WERI-Rb-1 (cell line): ENCODE measurements at regions not wholly inside any gene's neighbourhood (a gene's known extent, or its start where the extent isn't known, plus 50 kb on each side); places are given as distances from the start of the nearest gene placed in this dataset.

Source experiments
- DNase-seq: peaks from one replicate; pipeline ENCODE4 v3.0.0-alpha.2; 2020
- H3K27ac ChIP-seq: fragments of 250-450 bp; sonication (Bioruptor Pico); 2 replicates; pipeline ENCODE4 v1.5.1; 2020; ENCODE audit warnings: mild to moderate bottlenecking, moderate library complexity
- H3K27me3 ChIP-seq: fragments of 250-450 bp; sonication (Bioruptor Pico); 2 replicates; pipeline ENCODE4 v1.5.1; 2021; ENCODE audit warnings: mild to moderate bottlenecking, low read depth, moderate library complexity; ENCODE audit not compliant: insufficient read depth, severe bottlenecking
- H3K36me3 ChIP-seq: fragments of 250-450 bp; sonication (Bioruptor Pico); 2 replicates; pipeline ENCODE4 v1.5.1; 2020; ENCODE audit warnings: mild to moderate bottlenecking, moderate library complexity
- H3K4me3 ChIP-seq: 2 replicates; pipeline ENCODE4 v1.5.1; 2011; ENCODE audit warnings: low read depth, mild to moderate bottlenecking, control low read depth, low read length
- H3K9me3 ChIP-seq: fragments of 250-450 bp; sonication (Bioruptor Pico); 2 replicates; pipeline ENCODE4 v1.5.1; 2021; ENCODE audit warnings: mild to moderate bottlenecking, moderate library complexity; ENCODE audit not compliant: severe bottlenecking
- CTCF ChIP-seq: IDR thresholded peaks from 2 replicates; pipeline ENCODE4 v1.5.1; 2011; ENCODE audit warnings: low read depth, mild to moderate bottlenecking, control low read depth, inconsistent platforms, low read length

- no peak for DNase-seq
- TF ChIP-seq CTCF: no peak
- H3K27ac ChIP-seq: no peak overlapping the region
- no peaks in the 10 kb centered on the region for H3K27me3 ChIP-seq
- no peak overlapping the region for H3K4me3 ChIP-seq
- H3K9me3 ChIP-seq: no peaks in the 10 kb centered on the region
- no peaks in the 10 kb centered on the region for H3K36me3 ChIP-seq
Measured at GRCh38 chr7:17062151-17063044, 180.6 kb upstream of the AGR3 start.

GRCh38 chr7:17063045-17063383, 181.2 kb upstream of the AGR3 start:
- no peak for TF ChIP-seq CTCF
- Histone ChIP-seq H3K27me3 (no peaks in the 10 kb centered on the region), H3K4me3 (no peak overlapping the region), H3K9me3 (no peaks in the 10 kb centered on the region), H3K36me3 (no peaks in the 10 kb centered on the region), H3K27ac (no peak overlapping the region)
- no peak for DNase-seq

- Histone ChIP-seq H3K27me3 (no peaks in the 10 kb centered on the region), H3K4me3 (no peak overlapping the region), H3K9me3 (no peaks in the 10 kb centered on the region), H3K36me3 (no peaks in the 10 kb centered on the region), H3K27ac (no peak overlapping the region)
- TF ChIP-seq CTCF: no peak
- no peak for DNase-seq
Measured at GRCh38 chr7:17067691-17068090, 185.9 kb upstream of the AGR3 start.

- H3K4me3 ChIP-seq: no peak overlapping the region
- no peaks in the 10 kb centered on the region for H3K36me3 ChIP-seq
- H3K27ac ChIP-seq: no peak overlapping the region
- no peak for TF ChIP-seq CTCF
- no peaks in the 10 kb centered on the region for H3K27me3 ChIP-seq
- DNase-seq: no peak
- H3K9me3 ChIP-seq: no peaks in the 10 kb centered on the region
Measured at GRCh38 chr7:17069146-17069545, 187.4 kb upstream of the AGR3 start.

GRCh38 chr7:17070231-17070708, 188.5 kb upstream of the AGR3 start:
- no peak overlapping the region for H3K27ac ChIP-seq
- no peaks in the 10 kb centered on the region for H3K36me3 ChIP-seq
- H3K9me3 ChIP-seq: no peaks in the 10 kb centered on the region
- no peak overlapping the region for H3K4me3 ChIP-seq
- DNase-seq: no peak
- TF ChIP-seq CTCF: no peak
- no peaks in the 10 kb centered on the region for H3K27me3 ChIP-seq

GRCh38 chr7:17071866-17072265, 190.1 kb upstream of the AGR3 start:
- no peak overlapping the region for H3K4me3 ChIP-seq
- no peaks in the 10 kb centered on the region for H3K36me3 ChIP-seq
- no peak overlapping the region for H3K27ac ChIP-seq
- H3K27me3 ChIP-seq: no peaks in the 10 kb centered on the region
- no peak for TF ChIP-seq CTCF
- no peaks in the 10 kb centered on the region for H3K9me3 ChIP-seq
- no peak for DNase-seq
